HCT116 (cell line): ENCODE measurements at regions not wholly inside any gene's neighbourhood (a gene's known extent, or its start where the extent isn't known, plus 50 kb on each side); places are given as distances from the start of the nearest gene placed in this dataset.

Experiments used
- ATAC-seq: fragments of 200-7000 bp; cut with Tn5 transposase; 2 replicates; pipeline ENCODE4 v1.9.1; 2020; ENCODE audit warnings: mild to moderate bottlenecking, moderate library complexity
- BruUV-seq: library from RNA; stranded (reverse); fragments of 400-500 nt; replicated peaks from 2 replicates; lab custom pipeline; 2021; lab: Mats Ljungman, UMichigan
- CTCF ChIA-PET: fragments of 300-600 bp; sonication (Branson Sonifier 250); formaldehyde crosslinking; loops from one replicate; lab custom pipeline; 2021; ENCODE audit warnings: antibody characterized with exemption; lab: Charles Lee
- POLR2A ChIA-PET: fragments of 300-600, 350-600 bp; sonication (Branson Sonifier 250); formaldehyde crosslinking; loops from one replicate; lab custom pipeline; 2021; ENCODE audit warnings: antibody characterized with exemption; lab: Charles Lee
- RAD21 ChIA-PET, 2 experiments: fragments of 300-600 bp; sonication (Branson Sonifier 250); formaldehyde crosslinking; loops; one replicate each; lab custom pipeline; 2023; ENCODE audit warnings: low total read pairs in 2 of 2; ENCODE audit not compliant: uncharacterized antibody in 2 of 2, unreplicated experiment in 2 of 2, low non-redundant PET in 1 of 2; lab: Charles Lee
- DNase-seq: peaks from one replicate; pipeline ENCODE4 v3.0.0-alpha.2; 2010; ENCODE audit warnings: low read depth, low spot score
- H2AFZ ChIP-seq: fragments of 200-600 bp; shearing (Covaris generic), sonication (generic); 2 replicates; pipeline ENCODE4 v1.6.1; 2017; ENCODE audit warnings: low read depth, mixed run types, mixed read lengths, antibody characterized with exemption, low read length; ENCODE audit not compliant: poor library complexity, severe bottlenecking
- H3K27ac ChIP-seq: 2 replicates; pipeline ENCODE4 v1.5.1; 2012; ENCODE audit warnings: low read depth, low read length
- H3K27me3 ChIP-seq: fragments of 200-600 bp; sonication (generic); 2 replicates; pipeline ENCODE4 v1.6.1; 2016; ENCODE audit warnings: mixed run types, low read length, mixed read lengths; ENCODE audit not compliant: insufficient read depth
- H3K36me3 ChIP-seq, 2 experiments: fragments of 200-500 bp in 1 of 2; fragments of 200-600 bp in 1 of 2; sonication (Bioruptor generic) in 1 of 2; sonication (generic) in 1 of 2; 2 replicates each; pipeline versions ENCODE4 v1.5.1 to v1.6.1; 2014 to 2016; ENCODE audit warnings: low read length in 2 of 2, inconsistent platforms in 1 of 2, mixed read lengths in 1 of 2, mixed run types in 1 of 2; ENCODE audit not compliant: insufficient read depth in 2 of 2, control insufficient read depth in 1 of 2
- H3K4me1 ChIP-seq, 2 experiments: fragments of 200-600 bp in 1 of 2; sonication (generic) in 1 of 2; 2 replicates each; pipeline versions ENCODE4 v1.5.1 to v1.6.1; 2012 to 2017; ENCODE audit warnings: low read length in 2 of 2, inconsistent platforms in 1 of 2, mild to moderate bottlenecking in 1 of 2, mixed read lengths in 1 of 2, mixed run types in 1 of 2, moderate library complexity in 1 of 2; ENCODE audit not compliant: insufficient read depth in 2 of 2, control insufficient read depth in 1 of 2
- H3K4me2 ChIP-seq: fragments of 200-600 bp; sonication (generic); 2 replicates; pipeline ENCODE4 v1.6.1; 2017; ENCODE audit warnings: mixed run types, low read length, mixed read lengths
- H3K4me3 ChIP-seq, 2 experiments: fragments of 200-600 bp in 1 of 2; sonication (generic) in 1 of 2; replicated peaks in 1 of 2; 2 replicates each; pipeline ENCODE4 v1.5.1; 2011 to 2016; ENCODE audit warnings: low read length in 2 of 2, control low read depth in 1 of 2, low read depth in 1 of 2, mild to moderate bottlenecking in 1 of 2, mixed read lengths in 1 of 2, mixed run types in 1 of 2
- H3K79me2 ChIP-seq: fragments of 200-600 bp; sonication (generic); 2 replicates; pipeline ENCODE4 v1.6.1; 2017; ENCODE audit warnings: mild to moderate bottlenecking, mixed run types, low read length, moderate library complexity, mixed read lengths; ENCODE audit not compliant: insufficient read depth
- H3K9ac ChIP-seq: fragments of 200-600 bp; sonication (generic); 2 replicates; pipeline ENCODE4 v1.6.1; 2016; ENCODE audit warnings: low read length, mixed read lengths
- H3K9me2 ChIP-seq: fragments of 200-600 bp; sonication (generic), shearing (Covaris generic); 2 replicates; pipeline ENCODE4 v1.6.1; 2017; ENCODE audit warnings: mixed run types, mild to moderate bottlenecking, moderate library complexity; ENCODE audit not compliant: insufficient read depth
- H3K9me3 ChIP-seq, 2 experiments: fragments of 200-500 bp in 1 of 2; fragments of 200-600 bp in 1 of 2; sonication (Bioruptor generic) in 1 of 2; sonication (generic) in 1 of 2; 2 replicates each; pipeline ENCODE4 v1.6.1; 2014 to 2017; ENCODE audit warnings: low read length in 2 of 2, mixed read lengths in 2 of 2, inconsistent platforms in 1 of 2, low read depth in 1 of 2, mild to moderate bottlenecking in 1 of 2, mixed run types in 1 of 2, moderate library complexity in 1 of 2; ENCODE audit not compliant: control insufficient read depth in 1 of 2, insufficient read depth in 1 of 2
- H4K20me1 ChIP-seq: fragments of 200-600 bp; sonication (generic), shearing (Covaris generic); 2 replicates; pipeline ENCODE4 v1.6.1; 2017; ENCODE audit warnings: mixed run types, mild to moderate bottlenecking, moderate library complexity; ENCODE audit not compliant: insufficient read depth
- CEBPB ChIP-seq: IDR thresholded peaks from 2 replicates; pipeline ENCODE4 v1.6.1; 2012; ENCODE audit warnings: low read depth
- EGR1 ChIP-seq: IDR thresholded peaks from 2 replicates; pipeline ENCODE4 v1.6.1; 2012; ENCODE audit warnings: low read depth
- ELF1 ChIP-seq: IDR thresholded peaks from 2 replicates; pipeline ENCODE4 v1.6.1; 2012; ENCODE audit warnings: low read depth, borderline replicate concordance
- EZH2 ChIP-seq: fragments of 200-600 bp; sonication (generic); IDR thresholded peaks from 2 replicates; pipeline ENCODE4 v1.6.1; 2017; ENCODE audit warnings: antibody characterized with exemption, mixed run types
- FOSL1 ChIP-seq: IDR thresholded peaks from 2 replicates; pipeline ENCODE4 v1.6.1; 2012; ENCODE audit warnings: low read depth
- JUND ChIP-seq: IDR thresholded peaks from 2 replicates; pipeline ENCODE4 v1.6.1; 2012
- SP1 ChIP-seq: IDR thresholded peaks from 2 replicates; pipeline ENCODE4 v1.6.1; 2012; ENCODE audit warnings: low read depth
- SRF ChIP-seq: IDR thresholded peaks from 2 replicates; pipeline ENCODE4 v1.6.1; 2012; ENCODE audit warnings: low read depth
- TCF7L2 ChIP-seq: IDR thresholded peaks from 2 replicates; pipeline ENCODE4 v1.7.0; 2011; ENCODE audit warnings: borderline replicate concordance, inconsistent platforms; ENCODE audit not compliant: insufficient read depth, insufficient read length; ENCODE audit errors: extremely low read depth
- intact Hi-C: fragments of 100-400 bp; cut with micrococcal nuclease; formaldehyde crosslinking; loops from 2 replicates; pipeline ENCODE4 v1.10.0; 2022
- TF ChIP-seq, protein P1 (sequence below): IDR thresholded peaks from 2 replicates; pipeline ENCODE4 v1.6.1; 2011; ENCODE audit warnings: mild to moderate bottlenecking, low read length, moderate library complexity; ENCODE audit not compliant: insufficient replicate concordance; ENCODE audit errors: extremely low read depth
- TF ChIP-seq, protein P2 (sequence below): IDR thresholded peaks from 2 replicates; pipeline ENCODE4 v1.6.1; 2012
- TF ChIP-seq, protein P3 (sequence below): IDR thresholded peaks from 2 replicates; pipeline ENCODE4 v1.6.1; 2012; ENCODE audit warnings: low read depth
- TF ChIP-seq, protein P4 (sequence below): IDR thresholded peaks from 2 replicates; pipeline ENCODE4 v1.6.1; 2012

DNA sequence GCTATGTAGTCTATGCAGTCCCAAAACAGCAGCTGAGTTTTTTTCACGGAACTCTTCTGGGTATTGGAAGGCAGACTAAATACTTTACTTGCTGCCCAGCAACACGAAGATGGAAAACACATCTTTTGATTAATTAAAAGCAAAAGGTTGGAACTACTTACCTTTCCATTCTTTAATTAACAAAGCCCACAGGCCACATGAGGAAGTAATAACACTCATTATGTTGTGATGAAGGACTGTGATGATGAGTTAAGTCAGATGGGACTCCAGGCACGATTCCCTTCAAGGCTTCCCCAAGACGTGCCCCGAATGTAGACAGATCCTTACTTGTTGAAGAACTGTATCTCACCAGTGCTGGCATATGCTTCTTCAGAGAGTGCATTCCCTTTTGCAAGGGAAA is 129.0 kb downstream of the WIF1 start:
- Histone ChIP-seq H3K9ac (no peak overlapping the region), H3K9me3 (no peaks in the 10 kb centered on the region), H3K4me2 (no peak overlapping the region), H3K27me3 (peaks cover 38% of the 10 kb centered on the region; the same call in 1 of the 2 replicates), H4K20me1 (no peaks in the 10 kb centered on the region), H3K79me2 (no peaks in the 10 kb centered on the region), H3K4me3 (no peak overlapping the region), H3K4me1 (peaks cover 3% of the 10 kb centered on the region in 2 experiments; a peak in 2 of 4 replicates), H2AFZ (no peak overlapping the region), H3K36me3 (no peaks in the 10 kb centered on the region), H3K27ac (no peak overlapping the region), H3K9me2 (no peaks in the 10 kb centered on the region)
- BruUV-seq = no TSS peak
- ChIA-PET CTCF (no interaction called here), POLR2A (no interaction called here), RAD21 (no interaction called here)
- DNase-seq (no peak), ATAC-seq (no peak)
- intact Hi-C loops = no loop called here
- TF ChIP-seq FOSL1 = no peak
- no peak for TF ChIP-seq JUND
- TF ChIP-seq, protein P1, sequence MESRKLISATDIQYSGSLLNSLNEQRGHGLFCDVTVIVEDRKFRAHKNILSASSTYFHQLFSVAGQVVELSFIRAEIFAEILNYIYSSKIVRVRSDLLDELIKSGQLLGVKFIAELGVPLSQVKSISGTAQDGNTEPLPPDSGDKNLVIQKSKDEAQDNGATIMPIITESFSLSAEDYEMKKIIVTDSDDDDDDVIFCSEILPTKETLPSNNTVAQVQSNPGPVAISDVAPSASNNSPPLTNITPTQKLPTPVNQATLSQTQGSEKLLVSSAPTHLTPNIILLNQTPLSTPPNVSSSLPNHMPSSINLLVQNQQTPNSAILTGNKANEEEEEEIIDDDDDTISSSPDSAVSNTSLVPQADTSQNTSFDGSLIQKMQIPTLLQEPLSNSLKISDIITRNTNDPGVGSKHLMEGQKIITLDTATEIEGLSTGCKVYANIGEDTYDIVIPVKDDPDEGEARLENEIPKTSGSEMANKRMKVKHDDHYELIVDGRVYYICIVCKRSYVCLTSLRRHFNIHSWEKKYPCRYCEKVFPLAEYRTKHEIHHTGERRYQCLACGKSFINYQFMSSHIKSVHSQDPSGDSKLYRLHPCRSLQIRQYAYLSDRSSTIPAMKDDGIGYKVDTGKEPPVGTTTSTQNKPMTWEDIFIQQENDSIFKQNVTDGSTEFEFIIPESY = no peak
- no peak for TF ChIP-seq EZH2
- no peak for TF ChIP-seq TCF7L2
- TF ChIP-seq SRF = no peak
- TF ChIP-seq, protein P2, sequence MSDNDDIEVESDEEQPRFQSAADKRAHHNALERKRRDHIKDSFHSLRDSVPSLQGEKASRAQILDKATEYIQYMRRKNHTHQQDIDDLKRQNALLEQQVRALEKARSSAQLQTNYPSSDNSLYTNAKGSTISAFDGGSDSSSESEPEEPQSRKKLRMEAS = no peak
- TF ChIP-seq EGR1 = no peak
- TF ChIP-seq CEBPB = no peak
- TF ChIP-seq SP1 = no peak

DNA sequence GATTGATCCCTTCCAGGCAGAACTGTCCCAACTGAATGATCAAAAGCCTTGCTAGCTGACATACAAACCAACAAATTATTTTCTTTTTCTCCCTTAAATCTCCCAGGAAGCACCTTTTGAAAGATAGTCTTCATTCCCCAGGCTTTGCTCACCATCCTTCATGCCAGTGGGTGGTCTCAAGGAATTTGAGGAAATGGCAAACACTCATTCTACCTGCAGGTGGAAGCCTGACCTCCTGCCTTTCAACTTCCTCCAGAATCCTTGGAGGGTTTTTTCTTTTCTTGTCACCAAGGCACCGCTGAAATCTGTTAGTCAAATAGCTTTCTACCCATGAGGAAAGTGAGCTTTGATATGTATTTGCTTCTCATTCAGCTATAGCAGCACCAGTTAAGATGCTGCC is 128.5 kb downstream of the WIF1 start:
- intact Hi-C loops = no loop called here
- POLR2A ChIA-PET = no interaction called here
- Histone ChIP-seq H4K20me1 (no peaks in the 10 kb centered on the region), H3K4me2 (no peak overlapping the region), H3K36me3 (no peaks in the 10 kb centered on the region), H3K4me1 (peaks cover 3% of the 10 kb centered on the region in 2 experiments; a peak in 2 of 4 replicates), H2AFZ (no peak overlapping the region), H3K9me3 (no peaks in the 10 kb centered on the region), H3K9ac (no peak overlapping the region), H3K27me3 (peaks cover 41% of the 10 kb centered on the region), H3K9me2 (no peaks in the 10 kb centered on the region), H3K79me2 (no peaks in the 10 kb centered on the region), H3K27ac (no peak overlapping the region), H3K4me3 (no peak overlapping the region)
- RAD21 ChIA-PET = no interaction called here
- CTCF ChIA-PET = no interaction called here
- ATAC-seq (no peak), DNase-seq (no peak)
- BruUV-seq = no TSS peak
- no peak for TF ChIP-seq ELF1
- no peak for TF ChIP-seq JUND
- TF ChIP-seq, protein P1 = no peak
- no peak for TF ChIP-seq EGR1
- TF ChIP-seq, protein P3, sequence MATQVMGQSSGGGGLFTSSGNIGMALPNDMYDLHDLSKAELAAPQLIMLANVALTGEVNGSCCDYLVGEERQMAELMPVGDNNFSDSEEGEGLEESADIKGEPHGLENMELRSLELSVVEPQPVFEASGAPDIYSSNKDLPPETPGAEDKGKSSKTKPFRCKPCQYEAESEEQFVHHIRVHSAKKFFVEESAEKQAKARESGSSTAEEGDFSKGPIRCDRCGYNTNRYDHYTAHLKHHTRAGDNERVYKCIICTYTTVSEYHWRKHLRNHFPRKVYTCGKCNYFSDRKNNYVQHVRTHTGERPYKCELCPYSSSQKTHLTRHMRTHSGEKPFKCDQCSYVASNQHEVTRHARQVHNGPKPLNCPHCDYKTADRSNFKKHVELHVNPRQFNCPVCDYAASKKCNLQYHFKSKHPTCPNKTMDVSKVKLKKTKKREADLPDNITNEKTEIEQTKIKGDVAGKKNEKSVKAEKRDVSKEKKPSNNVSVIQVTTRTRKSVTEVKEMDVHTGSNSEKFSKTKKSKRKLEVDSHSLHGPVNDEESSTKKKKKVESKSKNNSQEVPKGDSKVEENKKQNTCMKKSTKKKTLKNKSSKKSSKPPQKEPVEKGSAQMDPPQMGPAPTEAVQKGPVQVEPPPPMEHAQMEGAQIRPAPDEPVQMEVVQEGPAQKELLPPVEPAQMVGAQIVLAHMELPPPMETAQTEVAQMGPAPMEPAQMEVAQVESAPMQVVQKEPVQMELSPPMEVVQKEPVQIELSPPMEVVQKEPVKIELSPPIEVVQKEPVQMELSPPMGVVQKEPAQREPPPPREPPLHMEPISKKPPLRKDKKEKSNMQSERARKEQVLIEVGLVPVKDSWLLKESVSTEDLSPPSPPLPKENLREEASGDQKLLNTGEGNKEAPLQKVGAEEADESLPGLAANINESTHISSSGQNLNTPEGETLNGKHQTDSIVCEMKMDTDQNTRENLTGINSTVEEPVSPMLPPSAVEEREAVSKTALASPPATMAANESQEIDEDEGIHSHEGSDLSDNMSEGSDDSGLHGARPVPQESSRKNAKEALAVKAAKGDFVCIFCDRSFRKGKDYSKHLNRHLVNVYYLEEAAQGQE = no peak
- TF ChIP-seq, protein P4, sequence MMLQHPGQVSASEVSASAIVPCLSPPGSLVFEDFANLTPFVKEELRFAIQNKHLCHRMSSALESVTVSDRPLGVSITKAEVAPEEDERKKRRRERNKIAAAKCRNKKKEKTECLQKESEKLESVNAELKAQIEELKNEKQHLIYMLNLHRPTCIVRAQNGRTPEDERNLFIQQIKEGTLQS = no peak
